HEK293 (cell line): ENCODE measurements at regions not wholly inside any gene's neighbourhood (a gene's known extent, or its start where the extent isn't known, plus 50 kb on each side); places are given as distances from the start of the nearest gene placed in this dataset.

Experiments used
- CTCF ChIA-PET: fragments of 350-600 bp; formaldehyde crosslinking; extraction: SDS; loops from one replicate; lab custom pipeline; 2021; ENCODE audit warnings: antibody characterized with exemption; lab: Yijun Ruan, JAX
- POLR2A ChIA-PET: fragments of 300-600 bp; formaldehyde crosslinking; extraction: SDS; loops from one replicate; lab custom pipeline; 2020; ENCODE audit warnings: antibody characterized with exemption, inconsistent platforms; lab: Yijun Ruan, JAX
- H3K27ac ChIP-seq: fragments of 200-500 bp; sonication (Bioruptor generic); 2 replicates; pipeline ENCODE4 v1.5.1; 2014; ENCODE audit warnings: low read depth, low read length, control low read depth, inconsistent platforms; ENCODE audit errors: extremely low read depth
- H3K36me3 ChIP-seq, 2 experiments: fragments of 200-500 bp in 1 of 2; sonication (Bioruptor generic) in 1 of 2; 1 replicate in 1 of 2; 2 replicates in 1 of 2; pipeline ENCODE4 v1.5.1; 2014 to 2017; ENCODE audit warnings: inconsistent platforms in 2 of 2, low read length in 2 of 2; ENCODE audit not compliant: control insufficient read depth in 2 of 2, insufficient read depth in 1 of 2
- H3K4me1 ChIP-seq: fragments of 200-500 bp; sonication (Bioruptor generic); 2 replicates; pipeline ENCODE4 v1.5.1; 2014; ENCODE audit warnings: mild to moderate bottlenecking, low read length, inconsistent platforms; ENCODE audit not compliant: control insufficient read depth, insufficient read depth
- H3K4me3 ChIP-seq: 2 replicates; pipeline ENCODE4 v1.5.1; 2011; ENCODE audit warnings: low read depth, mild to moderate bottlenecking, control low read depth, low read length, moderate library complexity
- H3K9me3 ChIP-seq: fragments of 200-500 bp; sonication (Bioruptor generic); 2 replicates; pipeline ENCODE4 v1.5.1; 2014; ENCODE audit warnings: low read depth, low read length, inconsistent platforms; ENCODE audit not compliant: control insufficient read depth, insufficient read depth
- BCL11B ChIP-seq: fragments of 450-650 bp; formaldehyde crosslinking; IDR thresholded peaks from 2 replicates; pipeline ENCODE4 v1.5.1; 2016; ENCODE audit warnings: low read depth, missing biosample characterization, missing genetic modification characterization
- BCL6B ChIP-seq: fragments of 450-650 bp; formaldehyde crosslinking; IDR thresholded peaks from 2 replicates; pipeline ENCODE4 v1.5.1; 2017; ENCODE audit warnings: missing biosample characterization, missing genetic modification characterization
- EGR2 ChIP-seq: fragments of 450-650 bp; formaldehyde crosslinking; IDR thresholded peaks from 2 replicates; pipeline ENCODE4 v1.5.1; 2016; ENCODE audit warnings: low read depth, missing biosample characterization, missing genetic modification characterization
- ELK4 ChIP-seq: IDR thresholded peaks from 2 replicates; pipeline ENCODE4 v1.6.1; 2011; ENCODE audit warnings: mild to moderate bottlenecking, low read depth, low read length, borderline replicate concordance
- FEZF1 ChIP-seq: fragments of 450-650 bp; formaldehyde crosslinking; IDR thresholded peaks from 2 replicates; pipeline ENCODE4 v1.5.1; 2016; ENCODE audit warnings: missing biosample characterization, missing genetic modification characterization
- GLIS1 ChIP-seq: fragments of 450-650 bp; formaldehyde crosslinking; IDR thresholded peaks from 2 replicates; pipeline ENCODE4 v1.5.1; 2016; ENCODE audit warnings: missing biosample characterization, missing genetic modification characterization
- INSM2 ChIP-seq: fragments of 450-650 bp; formaldehyde crosslinking; IDR thresholded peaks from 2 replicates; pipeline ENCODE4 v1.5.1; 2016; ENCODE audit warnings: missing biosample characterization, missing genetic modification characterization
- KLF1 ChIP-seq: fragments of 450-650 bp; formaldehyde crosslinking; IDR thresholded peaks from 2 replicates; pipeline ENCODE4 v1.5.1; 2016; ENCODE audit warnings: missing biosample characterization, missing genetic modification characterization
- WT1 ChIP-seq: fragments of 450-650 bp; formaldehyde crosslinking; IDR thresholded peaks from 2 replicates; pipeline ENCODE4 v1.5.1; 2016; ENCODE audit warnings: missing biosample characterization, missing genetic modification characterization
- ZBTB17 ChIP-seq: fragments of 450-650 bp; formaldehyde crosslinking; IDR thresholded peaks from 2 replicates; pipeline ENCODE4 v1.5.1; 2016; ENCODE audit warnings: missing biosample characterization, missing genetic modification characterization
- ZBTB26 ChIP-seq: fragments of 450-650 bp; formaldehyde crosslinking; optimal IDR thresholded peaks from 2 replicates; pipeline ENCODE3; 2016; ENCODE audit warnings: missing biosample characterization, mild to moderate bottlenecking, missing genetic modification characterization
- ZFHX2 ChIP-seq: fragments of 450-650 bp; formaldehyde crosslinking; conservative IDR thresholded peaks from 2 replicates; pipeline ENCODE4 v1.5.1; 2016; ENCODE audit warnings: missing biosample characterization, missing genetic modification characterization
- ZFP3 ChIP-seq: fragments of 450-650 bp; formaldehyde crosslinking; IDR thresholded peaks from 2 replicates; pipeline ENCODE4 v1.5.1; 2016; ENCODE audit warnings: low read depth, missing biosample characterization, missing genetic modification characterization
- ZIC2 ChIP-seq: fragments of 450-650 bp; formaldehyde crosslinking; IDR thresholded peaks from 2 replicates; pipeline ENCODE4 v1.5.1; 2016; ENCODE audit warnings: missing biosample characterization, missing genetic modification characterization
- ZNF140 ChIP-seq: fragments of 450-650 bp; formaldehyde crosslinking; IDR thresholded peaks from 2 replicates; pipeline ENCODE4 v1.5.1; 2016; ENCODE audit warnings: missing biosample characterization, missing genetic modification characterization
- ZNF18 ChIP-seq: fragments of 450-650 bp; formaldehyde crosslinking; IDR thresholded peaks from 2 replicates; pipeline ENCODE4 v1.5.1; 2016; ENCODE audit warnings: missing biosample characterization, missing genetic modification characterization
- ZNF184 ChIP-seq: fragments of 450-650 bp; IDR thresholded peaks from 2 replicates; pipeline ENCODE4 v1.5.1; 2018; ENCODE audit warnings: missing biosample characterization, mild to moderate bottlenecking, missing genetic modification characterization
- ZNF202 ChIP-seq: fragments of 450-650 bp; formaldehyde crosslinking; IDR thresholded peaks from 2 replicates; pipeline ENCODE4 v1.5.1; 2016; ENCODE audit warnings: missing biosample characterization, missing genetic modification characterization, borderline replicate concordance
- ZNF223 ChIP-seq: fragments of 450-650 bp; formaldehyde crosslinking; IDR thresholded peaks from 2 replicates; pipeline ENCODE4 v1.5.1; 2016; ENCODE audit warnings: missing biosample characterization, missing genetic modification characterization
- ZNF24 ChIP-seq: fragments of 450-650 bp; formaldehyde crosslinking; IDR thresholded peaks from 2 replicates; pipeline ENCODE4 v1.5.1; 2016; ENCODE audit warnings: missing biosample characterization, missing genetic modification characterization
- ZNF266 ChIP-seq: fragments of 450-650 bp; formaldehyde crosslinking; IDR thresholded peaks from 2 replicates; pipeline ENCODE4 v1.5.1; 2016; ENCODE audit warnings: missing biosample characterization, missing genetic modification characterization, low read depth
- ZNF350 ChIP-seq: fragments of 450-650 bp; formaldehyde crosslinking; IDR thresholded peaks from 2 replicates; pipeline ENCODE4 v1.5.0; 2017; ENCODE audit warnings: missing biosample characterization, mild to moderate bottlenecking, missing genetic modification characterization
- ZNF529 ChIP-seq: fragments of 450-650 bp; formaldehyde crosslinking; IDR thresholded peaks from 2 replicates; pipeline ENCODE4 v1.5.1; 2017; ENCODE audit warnings: missing genetic modification characterization, missing biosample characterization; ENCODE audit not compliant: insufficient replicate concordance
- ZNF561 ChIP-seq: fragments of 450-650 bp; IDR thresholded peaks from 2 replicates; pipeline ENCODE4 v1.5.1; 2018; ENCODE audit warnings: missing biosample characterization, missing genetic modification characterization, borderline replicate concordance
- ZNF596 ChIP-seq: fragments of 450-650 bp; IDR thresholded peaks from 2 replicates; pipeline ENCODE4 v1.5.0; 2018; ENCODE audit warnings: missing biosample characterization, mild to moderate bottlenecking, missing genetic modification characterization, moderate library complexity
- ZNF623 ChIP-seq: fragments of 450-650 bp; formaldehyde crosslinking; IDR thresholded peaks from 2 replicates; pipeline ENCODE4 v1.5.1; 2016; ENCODE audit warnings: missing biosample characterization, missing genetic modification characterization
- ZNF664 ChIP-seq: fragments of 450-650 bp; formaldehyde crosslinking; IDR thresholded peaks from 2 replicates; pipeline ENCODE4 v1.5.1; 2016; ENCODE audit warnings: missing biosample characterization, missing genetic modification characterization
- ZNF837 ChIP-seq: fragments of 450-650 bp; formaldehyde crosslinking; IDR thresholded peaks from 2 replicates; pipeline ENCODE4 v1.5.1; 2016; ENCODE audit warnings: missing biosample characterization, missing genetic modification characterization
- ZSCAN4 ChIP-seq: fragments of 450-650 bp; formaldehyde crosslinking; IDR thresholded peaks from 2 replicates; pipeline ENCODE4 v1.5.1; 2017; ENCODE audit warnings: missing biosample characterization, missing genetic modification characterization

GRCh38 chr12:124514996-124515932 lies 52.1 kb downstream of the NCOR2 start (continued):
- peak; percentile 92 for TF ChIP-seq ZNF18 (tag by site-specific recombination)
- no peak for TF ChIP-seq ZNF561 (tag by site-specific recombination)
- TF ChIP-seq ZFHX2 (tag by site-specific recombination), result peak; percentile 49
- TF ChIP-seq ZNF202 (tag by site-specific recombination), result no peak
- no peak for TF ChIP-seq INSM2 (tag by site-specific recombination)
- no peak for TF ChIP-seq ELK4
- no peak for TF ChIP-seq ZBTB17 (tag by site-specific recombination)
- peak; percentile 100 for TF ChIP-seq ZNF529
- TF ChIP-seq FEZF1, result no peak
- no peak for TF ChIP-seq ZNF24
- peak; percentile 65 for TF ChIP-seq ZIC2 (tag by site-specific recombination)
- no peak for TF ChIP-seq ZNF140 (tag by site-specific recombination)
- TF ChIP-seq ZSCAN4 (tag by site-specific recombination), result peak; percentile 80
- TF ChIP-seq ZNF350 (tag by site-specific recombination), result no peak
- peak; percentile 77 for TF ChIP-seq GLIS1
- TF ChIP-seq EGR2 (tag by site-specific recombination), result 0 out of 2 replicates have a peak, but pooled peaks have one; percentile 14
- no peak for TF ChIP-seq ZNF184
- TF ChIP-seq BCL11B, result no peak

- no peak overlapping the region for H3K27ac ChIP-seq
- H3K4me1 ChIP-seq, result peaks cover 37% of the 10 kb centered on the region
- POLR2A ChIA-PET, result interaction anchor here (0.6 kb wide), 1 partner anchor 38 kb away, joined by 4 read pairs; no protein-coding TSS in a partner anchor
- peaks cover 0 to 12% of the 10 kb centered on the region in 2 experiments; a peak in 2 of 3 replicates for H3K36me3 ChIP-seq
- no peaks in the 10 kb centered on the region for H3K9me3 ChIP-seq
- CTCF ChIA-PET, result interaction anchor here (0.7 kb wide), 1 partner anchor 13 kb away, joined by 3 read pairs; no protein-coding TSS in a partner anchor
- no peak overlapping the region for H3K4me3 ChIP-seq
- TF ChIP-seq ZBTB26 (tag by site-specific recombination) (no peak), ZNF223 (no peak), WT1 (tag by site-specific recombination) (no peak), ZNF664 (tag by site-specific recombination) (no peak), ZNF266 (peak; percentile 96), ZNF837 (no peak), ZNF596 (tag by site-specific recombination) (no peak), KLF1 (tag by site-specific recombination) (peak; percentile 58), BCL6B (tag by site-specific recombination) (no peak), ZFP3 (tag by site-specific recombination) (no peak), ZNF623 (tag by site-specific recombination) (peak; percentile 98)
These were observed 53.0 kb downstream of the NCOR2 start for GRCh38 chr12:124514145-124514995.
